C4-2B (cell line): ENCODE measurements at regions not wholly inside any gene's neighbourhood (a gene's known extent, or its start where the extent isn't known, plus 50 kb on each side); places are given as distances from the start of the nearest gene placed in this dataset.

ENCODE experiments used
- H3K27ac ChIP-seq: fragments of 450-650 bp; 2 replicates; pipeline ENCODE4 v1.5.1; 2017
- CTCF ChIP-seq: fragments of 450-650 bp; conservative IDR thresholded peaks from 2 replicates; pipeline ENCODE4 v1.5.1; 2017; ENCODE audit warnings: mild to moderate bottlenecking
- ZFX ChIP-seq: fragments of 450-650 bp; IDR thresholded peaks from 2 replicates; pipeline ENCODE4 v1.6.1; 2017

GRCh38 chr2:104660991-104661390, 192.9 kb upstream of the POU3F3 start:
- TF ChIP-seq ZFX (no peak), CTCF (no peak)
- H3K27ac ChIP-seq = no peak overlapping the region

- TF ChIP-seq ZFX = no peak
- no peak overlapping the region for H3K27ac ChIP-seq
Measured at GRCh38 chr2:104664672-104665071, 189.2 kb upstream of the POU3F3 start.

- no peak for TF ChIP-seq ZFX
- H3K27ac ChIP-seq = no peak overlapping the region
Measured at GRCh38 chr2:104668631-104669030, 185.3 kb upstream of the POU3F3 start.

GRCh38 chr2:104673225-104673624, 180.7 kb upstream of the POU3F3 start:
- TF ChIP-seq ZFX (no peak), CTCF (no peak)
- no peak overlapping the region for H3K27ac ChIP-seq

GRCh38 chr2:104678181-104678580, 175.7 kb upstream of the POU3F3 start:
- no peak overlapping the region for H3K27ac ChIP-seq
- TF ChIP-seq ZFX (no peak), CTCF (no peak)

- TF ChIP-seq CTCF (no peak), ZFX (no peak)
- no peak overlapping the region for H3K27ac ChIP-seq
Measured at GRCh38 chr2:104685591-104685990, 168.3 kb upstream of the POU3F3 start.

GRCh38 chr2:104687147-104687546, 166.8 kb upstream of the POU3F3 start:
- H3K27ac ChIP-seq = no peak overlapping the region; the same call in 1 of the 2 replicates
- TF ChIP-seq CTCF = no peak

GRCh38 chr2:104690255-104690984, 163.5 kb upstream of the POU3F3 start:
- H3K27ac ChIP-seq = no peak overlapping the region
- TF ChIP-seq ZFX (no peak), CTCF (no peak)

- no peak overlapping the region for H3K27ac ChIP-seq
- TF ChIP-seq CTCF (no peak), ZFX (no peak)
Measured at GRCh38 chr2:104698276-104698675, 155.6 kb upstream of the POU3F3 start.
